PC-9 (cell line): ENCODE measurements at regions not wholly inside any gene's neighbourhood (a gene's known extent, or its start where the extent isn't known, plus 50 kb on each side); places are given as distances from the start of the nearest gene placed in this dataset.

Experiments used
- BruUV-seq: library from RNA; stranded (reverse); fragments of 400-500 nt; replicated peaks from 2 replicates; lab custom pipeline; 2021; lab: Mats Ljungman, UMichigan
- CTCF ChIA-PET: fragments of 300-600 bp; sonication (Branson Sonifier 250); formaldehyde crosslinking; loops from one replicate; lab custom pipeline; 2022; ENCODE audit warnings: antibody characterized with exemption; lab: Charles Lee
- POLR2A ChIA-PET: fragments of 300-600 bp; sonication (Branson Sonifier 250); formaldehyde crosslinking; loops from one replicate; lab custom pipeline; 2022; ENCODE audit warnings: antibody characterized with exemption; ENCODE audit not compliant: unreplicated experiment; lab: Charles Lee
- DNase-seq, 2 experiments: peaks; one replicate each; pipeline versions ENCODE4 v3.0.0 to v3.0.0-alpha.2; 2015 to 2022; ENCODE audit warnings: mixed read lengths in 1 of 2
- H2AFZ ChIP-seq: fragments of 200-600 bp; sonication (generic); 2 replicates; pipeline ENCODE4 v1.8.1; 2017; ENCODE audit warnings: antibody characterized with exemption
- H3F3A ChIP-seq: fragments of 200-600 bp; sonication (generic); 2 replicates; pipeline ENCODE4 v1.8.1; 2017; ENCODE audit warnings: antibody characterized with exemption, mild to moderate bottlenecking, low read depth; ENCODE audit not compliant: insufficient read depth
- H3K27ac ChIP-seq: fragments of 200-600 bp; sonication (generic); 2 replicates; pipeline ENCODE4 v1.6.1; 2016; ENCODE audit warnings: mixed run types
- H3K27me3 ChIP-seq: fragments of 200-600 bp; sonication (generic); 2 replicates; pipeline ENCODE4 v1.6.1; 2016; ENCODE audit warnings: low read depth, mixed run types; ENCODE audit not compliant: insufficient read depth
- H3K36me3 ChIP-seq: fragments of 200-600 bp; sonication (generic); 2 replicates; pipeline ENCODE4 v1.6.1; 2016; ENCODE audit warnings: low read depth, mixed run types
- H3K4me1 ChIP-seq: fragments of 200-600 bp; sonication (generic); replicated peaks from 2 replicates; pipeline ENCODE4 v1.6.1; 2016; ENCODE audit warnings: mixed run types; ENCODE audit not compliant: insufficient read depth
- H3K4me2 ChIP-seq: fragments of 200-600 bp; sonication (generic); 2 replicates; pipeline ENCODE4 v1.6.1; 2017; ENCODE audit warnings: mixed run types
- H3K4me3 ChIP-seq: fragments of 200-600 bp; sonication (generic); 2 replicates; pipeline ENCODE4 v1.6.1; 2016; ENCODE audit warnings: mixed run types
- H3K79me2 ChIP-seq: fragments of 200-600 bp; sonication (generic); 2 replicates; pipeline ENCODE4 v1.6.1; 2017; ENCODE audit warnings: low read depth, mixed run types
- H3K9me2 ChIP-seq: fragments of 200-600 bp; sonication (generic); 2 replicates; pipeline ENCODE4 v1.8.1; 2017; ENCODE audit warnings: mild to moderate bottlenecking; ENCODE audit not compliant: insufficient read depth
- H3K9me3 ChIP-seq: fragments of 200-600 bp; sonication (generic); 2 replicates; pipeline ENCODE4 v1.8.1; 2016; ENCODE audit warnings: low read depth; ENCODE audit not compliant: insufficient read depth
- H4K20me1 ChIP-seq: fragments of 200-600 bp; sonication (generic); 2 replicates; pipeline ENCODE4 v1.8.1; 2017; ENCODE audit not compliant: insufficient read depth
- CTCF ChIP-seq: fragments of 200-600 bp; sonication (generic); conservative IDR thresholded peaks from 2 replicates; pipeline ENCODE4 v1.6.1; 2017; ENCODE audit warnings: mixed run types, antibody characterized with exemption, mild to moderate bottlenecking, moderate library complexity
- EZH2 ChIP-seq: fragments of 200-600 bp; sonication (generic); IDR thresholded peaks from 2 replicates; pipeline ENCODE4 v1.8.0; 2017; ENCODE audit warnings: antibody characterized with exemption, low read depth
- intact Hi-C: fragments of 100-400 bp; cut with micrococcal nuclease; formaldehyde crosslinking; loops from one replicate; pipeline ENCODE4 v1.10.0; 2022; ENCODE audit not compliant: unreplicated experiment

- Histone ChIP-seq H4K20me1 (no peaks in the 10 kb centered on the region), H3K79me2 (no peaks in the 10 kb centered on the region), H2AFZ (no peak overlapping the region), H3K4me2 (no peak overlapping the region), H3K4me1 (no peaks in the 10 kb centered on the region), H3K27ac (no peak overlapping the region), H3K27me3 (no peaks in the 10 kb centered on the region), H3K9me3 (no peaks in the 10 kb centered on the region), H3K36me3 (no peaks in the 10 kb centered on the region), H3K9me2 (no peaks in the 10 kb centered on the region), H3F3A (no peaks in the 10 kb centered on the region), H3K4me3 (no peak overlapping the region)
- no TSS peak for BruUV-seq
- no peak for DNase-seq
- intact Hi-C loops, result no loop called here
- CTCF ChIA-PET, result no interaction called here
- TF ChIP-seq CTCF, result no peak
- TF ChIP-seq EZH2, result no peak
- POLR2A ChIA-PET, result no interaction called here
Observed at GRCh38 chr3:174596447-174596982, 262.6 kb upstream of the NAALADL2 start.

GRCh38 chr3:174598885-174599439 is 260.2 kb upstream of the NAALADL2 start:
- CTCF ChIA-PET, result no interaction called here
- Histone ChIP-seq H3K79me2 (no peaks in the 10 kb centered on the region), H3F3A (no peaks in the 10 kb centered on the region), H3K27me3 (no peaks in the 10 kb centered on the region), H3K36me3 (no peaks in the 10 kb centered on the region), H3K4me3 (no peak overlapping the region), H3K9me2 (no peaks in the 10 kb centered on the region), H2AFZ (no peak overlapping the region), H3K27ac (no peak overlapping the region), H3K9me3 (no peaks in the 10 kb centered on the region), H3K4me1 (no peaks in the 10 kb centered on the region), H4K20me1 (no peaks in the 10 kb centered on the region), H3K4me2 (no peak overlapping the region)
- no peak for DNase-seq
- POLR2A ChIA-PET, result no interaction called here
- intact Hi-C loops, result loop anchor here (2.0 kb wide), 1 partner anchor 14 kb away; no protein-coding TSS in a partner anchor
- TF ChIP-seq CTCF (no peak), EZH2 (no peak)
- BruUV-seq, result no TSS peak

GRCh38 chr3:174613173-174613572 is 246.0 kb upstream of the NAALADL2 start:
- intact Hi-C loops, result no loop called here
- H4K20me1 ChIP-seq, result no peaks in the 10 kb centered on the region
- no peak for DNase-seq
- no peak overlapping the region for H3K4me3 ChIP-seq
- CTCF ChIA-PET, result no interaction called here
- no peak overlapping the region for H3K4me2 ChIP-seq
- no peak for TF ChIP-seq CTCF
- no peak for TF ChIP-seq EZH2
- H3K27me3 ChIP-seq, result no peaks in the 10 kb centered on the region
- H3K27ac ChIP-seq, result no peak overlapping the region
- no peaks in the 10 kb centered on the region for H3K4me1 ChIP-seq
- H3K9me3 ChIP-seq, result no peaks in the 10 kb centered on the region
- H3K9me2 ChIP-seq, result 0 out of 2 replicates have a peak, but pooled peaks cover 3% of the 10 kb centered on the region
- no peak overlapping the region for H2AFZ ChIP-seq
- no peaks in the 10 kb centered on the region for H3F3A ChIP-seq
- no TSS peak for BruUV-seq
- no peaks in the 10 kb centered on the region for H3K79me2 ChIP-seq
- H3K36me3 ChIP-seq, result no peaks in the 10 kb centered on the region
- POLR2A ChIA-PET, result no interaction called here
